ENCODE measurements at regions not wholly inside any gene's neighbourhood (a gene's known extent, or its start where the extent isn't known, plus 50 kb on each side); places are given as distances from the start of the nearest gene placed in this dataset.
"Not testable (repeated sequence)": the region's sequence is repeated elsewhere in the genome, so short reads cannot be mapped to it uniquely, and the experiment has no call there.

GRCh38 chr9:30160570-30160969, 2223.9 kb upstream of the ACO1 start:
- no peak for DNase-seq (ENCODE audit: low read depth)

- DNase-seq (ENCODE audit: low read depth) = peak; percentile 1
Measured at GRCh38 chr9:30172206-30172605, 2212.2 kb upstream of the ACO1 start.

DNA sequence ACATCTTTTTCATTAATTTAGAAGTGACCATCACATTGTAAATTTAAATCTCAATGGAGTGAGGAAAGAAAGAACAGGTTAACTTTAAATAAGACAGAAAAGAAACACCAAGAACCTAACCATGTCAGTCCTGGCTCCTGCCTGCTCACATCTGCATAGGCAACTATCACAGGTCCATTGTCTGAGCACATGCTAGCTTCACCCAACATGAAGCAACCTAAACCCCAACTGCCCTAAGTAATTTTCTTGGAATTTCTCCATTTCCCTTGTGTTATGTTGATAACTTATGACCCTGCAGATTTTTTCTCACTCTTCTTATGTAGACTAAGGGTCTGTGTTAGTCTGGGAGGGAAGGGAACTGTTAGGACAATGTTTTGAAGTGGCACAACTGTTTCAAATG, 2205.8 kb upstream of the ACO1 start:
- DNase-seq (ENCODE audit: low read depth) = no peak

- no peak for DNase-seq (ENCODE audit: low read depth)
Measured at GRCh38 chr9:30193421-30193820, 2191.0 kb upstream of the ACO1 start.

- no peak for DNase-seq (ENCODE audit: low read depth)
Measured at GRCh38 chr9:30196941-30197340, 2187.5 kb upstream of the ACO1 start.

DNA sequence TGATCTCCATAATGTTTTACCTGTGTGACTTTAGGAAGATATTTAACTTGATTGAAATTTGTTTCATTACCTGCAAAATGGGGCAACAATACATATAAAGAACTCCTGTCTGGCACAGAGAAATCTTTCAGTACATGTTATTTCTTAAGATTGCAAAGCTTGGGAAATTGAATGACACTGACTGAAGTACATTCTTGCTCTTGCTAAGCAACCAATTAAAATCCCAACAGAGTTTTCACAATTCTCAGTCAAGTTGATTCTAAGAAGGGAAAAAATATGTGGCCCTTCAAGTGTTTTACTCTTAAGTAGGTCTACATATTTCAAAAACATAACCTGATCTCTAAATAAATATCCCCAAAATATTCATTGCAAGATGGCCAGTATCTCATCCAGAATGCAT, 2187.0 kb upstream of the ACO1 start:
- no peak for DNase-seq (ENCODE audit: low read depth)

GRCh38 chr9:30197954-30198353, 2186.5 kb upstream of the ACO1 start:
- no peak for DNase-seq (ENCODE audit: low read depth)

DNA sequence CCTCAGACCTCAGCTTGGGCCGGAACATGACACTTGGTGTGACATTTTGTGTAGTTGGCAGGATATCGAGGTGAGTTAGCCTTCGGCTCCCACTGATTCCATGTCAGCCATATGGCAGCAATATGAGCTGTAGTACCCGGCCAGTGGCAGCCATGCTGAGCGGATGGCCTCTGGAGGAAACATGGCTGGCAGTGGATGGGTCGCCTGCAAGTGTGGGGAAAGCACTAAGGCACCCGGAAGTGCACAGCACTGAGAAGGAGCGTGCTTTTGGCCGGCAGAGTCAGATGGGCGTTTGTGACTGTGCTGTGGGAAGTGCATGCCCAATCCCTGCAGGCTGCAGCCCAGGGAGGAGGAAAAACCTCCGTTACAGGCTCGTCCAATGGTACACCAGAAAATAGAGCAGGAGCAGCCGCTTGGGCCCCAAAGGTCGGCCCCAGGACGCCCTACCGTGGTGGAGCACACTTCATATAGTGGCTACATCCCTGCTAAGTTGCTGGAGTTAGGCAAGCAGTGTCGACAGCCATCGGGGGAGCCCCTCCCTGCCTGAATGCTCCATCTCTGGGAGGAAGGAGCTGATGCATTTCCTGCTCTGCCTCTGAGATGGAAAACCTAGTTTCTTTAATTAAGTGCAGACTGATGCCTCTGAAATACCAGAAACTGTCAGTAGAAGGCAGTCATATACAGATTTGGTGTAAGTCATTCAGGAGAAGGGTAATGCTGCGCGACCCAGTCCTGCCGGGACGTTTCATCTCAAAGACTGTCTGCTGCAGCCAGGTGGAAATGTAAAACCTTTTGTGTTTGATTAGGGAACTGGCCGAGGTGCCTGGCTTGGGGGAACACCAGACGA, 2185.8 kb upstream of the ACO1 start:
- DNase-seq (ENCODE audit: low read depth) = no peak

- DNase-seq (ENCODE audit: low read depth) = no peak
Measured at GRCh38 chr9:30201024-30201423, 2183.4 kb upstream of the ACO1 start.

DNA sequence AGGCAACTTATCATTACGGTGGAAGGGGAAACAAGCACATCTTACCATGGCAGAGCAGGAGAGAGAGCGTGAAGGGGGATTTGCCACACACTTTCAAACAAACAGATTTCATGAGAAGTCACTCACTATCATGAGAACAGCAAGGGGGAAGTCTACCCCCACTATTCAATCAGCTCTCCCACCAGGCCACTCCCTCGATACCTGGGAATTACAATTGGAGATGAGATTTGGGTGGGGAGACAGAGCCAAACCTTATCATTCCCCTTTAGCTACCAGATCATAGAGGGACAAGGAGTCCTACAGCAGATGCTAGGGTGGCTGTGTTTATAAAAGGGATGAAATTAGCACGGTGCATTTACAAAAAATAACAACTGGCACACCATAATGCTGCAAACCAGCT, 2149.4 kb upstream of the ACO1 start:
- no peak for DNase-seq (ENCODE audit: low read depth)

DNA sequence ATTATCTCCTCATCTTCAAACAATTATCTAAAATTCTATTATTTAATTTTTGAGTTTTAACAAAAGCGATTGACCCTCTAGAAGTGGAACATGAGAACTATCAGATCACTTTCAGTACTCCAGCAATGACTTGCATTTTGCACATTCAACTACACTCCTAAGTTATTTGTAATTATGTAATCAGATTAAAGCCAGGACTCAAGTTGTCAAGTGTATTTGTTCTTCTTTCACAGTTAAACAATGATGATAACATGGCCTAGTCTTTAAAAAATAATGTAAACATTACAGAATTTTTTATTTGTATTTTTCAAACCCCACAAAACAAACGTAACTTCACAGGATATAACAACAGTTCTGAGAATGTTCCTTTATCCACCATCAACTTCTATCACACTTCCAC, 2148.9 kb upstream of the ACO1 start:
- DNase-seq (ENCODE audit: low read depth) = no peak

GRCh38 chr9:30239878-30240277, 2144.6 kb upstream of the ACO1 start:
- DNase-seq (ENCODE audit: low read depth) = no peak

GRCh38 chr9:30243467-30243866, 2141.0 kb upstream of the ACO1 start:
- DNase-seq (ENCODE audit: low read depth) = no peak

- no peak for DNase-seq (ENCODE audit: low read depth)
Measured at GRCh38 chr9:30244877-30245276, 2139.6 kb upstream of the ACO1 start.

DNA sequence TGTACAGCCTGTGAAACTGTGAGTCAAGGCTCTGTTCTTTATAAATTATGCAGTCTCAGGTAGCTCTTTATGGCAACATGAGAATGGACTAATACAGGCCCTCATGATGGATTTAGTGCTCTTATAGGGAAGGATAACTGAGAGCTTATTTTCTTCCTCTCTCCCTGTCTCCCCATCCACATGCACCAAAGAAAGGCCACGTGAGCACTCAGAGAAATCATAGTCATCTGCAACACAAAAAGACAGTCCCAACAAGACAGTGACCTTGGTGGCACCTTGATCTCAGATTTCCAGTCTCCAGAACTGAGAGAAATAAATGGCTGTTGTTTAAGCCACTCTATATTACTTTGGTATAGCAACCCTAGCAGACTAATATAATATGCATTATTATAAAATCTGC, 2133.6 kb upstream of the ACO1 start:
- DNase-seq (ENCODE audit: low read depth) = no peak

DNA sequence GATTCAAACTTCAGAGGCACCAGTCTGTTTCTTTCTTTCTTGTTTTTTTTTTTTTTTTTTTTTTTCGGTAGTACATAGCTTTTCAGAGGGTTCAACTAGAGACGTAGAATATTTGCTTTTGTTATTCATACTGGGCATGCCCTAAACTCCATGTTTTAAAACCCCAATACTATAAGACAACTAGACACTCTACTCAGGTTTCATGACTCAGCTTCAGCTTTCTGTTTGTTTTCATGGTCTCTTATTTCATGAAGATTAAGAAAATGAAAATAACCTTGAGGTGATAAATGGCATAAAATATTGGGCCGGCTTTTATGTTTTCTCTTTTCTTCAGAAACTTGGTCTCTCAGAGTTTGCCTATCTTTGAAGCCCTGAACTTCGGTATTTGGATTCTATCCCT, 2126.3 kb upstream of the ACO1 start:
- DNase-seq (ENCODE audit: low read depth) = no peak

DNA sequence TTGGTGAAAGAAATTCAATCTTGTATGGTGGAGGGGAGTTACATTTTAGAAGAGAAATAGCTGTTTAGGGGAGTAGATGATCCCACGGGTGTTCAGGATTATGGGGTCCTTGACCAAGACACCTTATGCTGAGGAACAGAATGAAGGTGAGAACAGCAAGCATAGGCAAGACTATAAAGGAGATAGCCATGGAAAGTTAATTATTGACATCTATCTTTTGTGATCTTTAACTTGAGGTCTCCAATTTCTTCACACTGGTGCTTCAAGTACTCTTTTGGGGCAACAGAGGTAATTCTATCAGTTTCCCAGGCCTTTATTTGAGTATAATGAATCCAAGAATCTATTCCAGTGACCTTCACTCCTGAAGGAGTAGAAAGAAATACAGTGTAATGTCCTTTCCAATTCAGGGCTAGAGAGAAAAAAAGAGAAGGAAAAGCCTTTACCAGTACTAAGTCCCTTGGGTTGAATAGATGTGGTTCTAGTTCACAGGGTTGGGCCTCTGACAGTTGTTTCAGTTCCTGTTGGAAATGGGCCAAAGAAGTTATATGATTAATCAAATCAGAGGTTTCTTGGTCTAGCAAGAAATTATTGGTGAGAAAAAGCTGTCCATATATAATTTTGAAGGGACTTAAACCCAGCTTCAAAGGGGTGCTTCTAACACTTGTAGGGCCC, 2104.1 kb upstream of the ACO1 start:
- no peak for DNase-seq (ENCODE audit: low read depth)

- DNase-seq (ENCODE audit: low read depth) = no peak
Measured at GRCh38 chr9:30289435-30289834, 2095.0 kb upstream of the ACO1 start.

DNA sequence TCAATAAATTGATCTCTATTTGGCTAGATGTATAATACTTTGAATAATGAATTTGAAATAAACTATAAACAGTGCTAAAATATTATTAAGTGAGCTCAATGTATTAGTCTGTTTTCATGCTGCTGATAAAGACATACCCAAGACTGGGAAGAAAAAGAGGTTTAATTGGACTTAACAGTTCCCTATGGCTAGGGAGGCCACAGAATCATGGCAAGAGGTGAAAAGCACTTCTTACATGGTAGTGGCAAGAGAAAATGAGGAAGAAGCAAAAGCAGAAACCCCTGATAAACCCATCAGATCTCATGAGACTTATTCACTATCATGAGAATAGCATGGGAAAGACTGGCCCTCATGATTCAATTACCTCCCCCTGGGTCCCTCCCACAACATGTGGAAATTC, 2092.4 kb upstream of the ACO1 start:
- not testable (repeated sequence) for DNase-seq (ENCODE audit: low read depth)

DNA sequence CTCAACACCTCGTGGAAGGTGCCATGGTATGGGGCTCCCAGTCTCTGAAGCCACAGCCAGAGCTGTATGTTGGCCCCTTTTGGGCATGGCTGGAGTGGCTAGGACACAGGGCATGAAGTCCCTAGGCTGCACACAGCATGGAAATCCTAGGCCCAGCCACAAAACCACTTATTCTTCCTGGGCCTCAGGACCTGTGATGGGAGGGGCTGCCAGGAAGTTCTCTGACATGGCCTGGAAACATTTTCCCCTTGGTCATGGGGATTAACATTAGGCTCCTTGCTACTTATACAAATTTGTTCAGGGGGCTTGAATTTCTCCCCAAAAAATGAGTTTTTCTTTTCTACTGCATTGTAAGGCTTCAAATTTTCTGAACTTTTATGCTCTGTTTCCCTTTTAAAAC, 2091.2 kb upstream of the ACO1 start:
- DNase-seq (ENCODE audit: low read depth) = no peak

DNA sequence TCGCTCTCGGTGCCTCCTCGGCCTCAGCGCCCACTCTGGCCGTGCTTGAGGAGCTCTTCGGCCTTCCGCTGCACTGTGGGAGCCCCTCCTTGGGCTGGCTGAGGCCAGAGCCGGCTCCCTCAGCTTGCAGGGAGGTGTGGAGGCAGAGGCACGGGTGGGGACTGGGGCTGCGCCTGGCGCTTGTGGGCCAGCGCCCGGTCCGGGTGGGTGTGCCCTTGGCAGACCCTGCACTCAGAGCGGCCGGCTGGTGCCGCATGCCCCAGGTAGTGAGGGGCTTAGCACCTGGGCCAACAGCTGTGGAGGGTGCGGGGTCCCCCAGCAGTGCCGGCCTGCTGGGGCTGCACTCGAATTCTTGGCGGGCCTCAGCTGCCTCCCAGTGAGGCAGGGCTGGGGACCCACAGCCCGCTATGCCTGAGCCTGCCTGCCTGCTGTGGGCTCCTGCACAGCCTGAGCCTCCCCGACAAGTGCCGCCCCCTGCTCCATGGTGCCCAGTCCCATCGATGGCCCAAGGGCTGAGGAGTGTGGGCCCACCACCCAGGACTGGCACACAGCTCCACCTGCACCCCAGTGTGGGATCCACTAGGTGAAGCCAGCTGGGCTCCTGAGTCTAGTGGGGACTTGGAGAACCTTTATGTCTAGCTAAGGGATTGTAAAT, 2085.2 kb upstream of the ACO1 start:
- DNase-seq (ENCODE audit: low read depth) = no peak

DNA sequence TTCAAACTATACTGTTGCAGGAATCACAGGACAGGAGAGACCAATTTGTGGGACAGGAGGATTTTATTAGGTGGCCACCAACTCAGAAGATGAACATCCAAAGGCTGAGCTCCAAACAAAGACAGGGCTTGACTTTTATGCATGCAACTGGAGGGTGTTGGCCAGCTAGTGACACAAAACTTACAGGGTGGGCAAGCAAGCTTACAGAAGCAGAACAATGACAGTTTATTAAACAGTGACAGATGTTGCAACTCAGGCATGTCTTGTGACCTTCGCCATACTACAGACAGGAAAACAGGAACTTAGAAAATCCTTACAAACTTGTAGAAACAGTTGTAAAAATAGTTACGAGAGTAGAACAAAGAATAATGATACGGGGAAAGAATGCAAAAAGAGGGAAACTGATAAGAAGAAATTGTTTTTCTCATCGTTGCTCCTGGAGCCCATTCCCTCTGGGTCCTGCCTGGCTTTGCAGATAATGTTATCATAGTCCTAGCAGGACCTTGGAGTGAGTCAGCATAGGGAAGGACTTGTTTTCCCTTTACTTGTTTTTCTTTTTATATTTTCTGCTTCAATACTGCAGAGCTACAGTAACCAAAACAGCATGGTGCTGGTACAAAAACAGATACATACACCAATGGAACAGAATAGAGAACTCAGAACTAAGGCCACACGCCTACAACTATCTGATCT, 2083.0 kb upstream of the ACO1 start:
- no peak for DNase-seq (ENCODE audit: low read depth)

DNA sequence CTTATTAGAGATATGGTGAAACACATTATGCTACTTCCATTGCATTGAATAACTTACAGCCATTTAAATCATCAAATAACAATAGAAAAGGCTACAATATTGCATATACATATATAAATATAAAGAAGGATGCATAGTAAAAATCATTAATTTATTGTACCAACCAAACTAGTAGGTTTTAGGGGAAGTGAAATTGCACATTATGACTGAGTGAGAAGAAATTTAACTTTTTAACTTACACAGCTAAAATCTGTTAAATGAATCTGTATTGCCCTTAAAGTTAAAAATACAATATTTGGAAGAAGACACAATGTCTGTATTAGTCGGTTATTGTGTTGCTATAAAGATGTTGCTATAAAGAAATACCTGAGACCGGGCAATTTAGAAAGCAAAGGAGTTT, 2073.7 kb upstream of the ACO1 start:
- no peak for DNase-seq (ENCODE audit: low read depth)
